ENCODE measurements at regions not wholly inside any gene's neighbourhood (a gene's known extent, or its start where the extent isn't known, plus 50 kb on each side); places are given as distances from the start of the nearest gene placed in this dataset.
"Not testable (repeated sequence)": the region's sequence is repeated elsewhere in the genome, so short reads cannot be mapped to it uniquely, and the experiment has no call there.

GRCh38 chr12:94841177-94841576 lies 162.3 kb downstream of the NDUFA12 start:
- Histone ChIP-seq H3K9me2 (ENCODE audit: insufficient read depth, low read length) (no peaks in the 10 kb centered on the region), H3K9ac (ENCODE audit: low read length) (no peak overlapping the region), H3K36me3 (ENCODE audit: insufficient read depth, low read length) (no peaks in the 10 kb centered on the region), H3K27ac (ENCODE audit: low read length) (no peak overlapping the region), H3K4me3 (ENCODE audit: low read length) (no peak overlapping the region), H3K4me2 (ENCODE audit: low read length) (no peak overlapping the region), H3F3A (ENCODE audit: insufficient read depth, low read length, poor library complexity, severe bottlenecking) (no peaks in the 10 kb centered on the region), H3K9me3 (ENCODE audit: low read length) (no peaks in the 10 kb centered on the region), H3K27me3 (ENCODE audit: insufficient read depth, low read depth, low read length) (no peaks in the 10 kb centered on the region), H3K79me2 (replicated peaks; ENCODE audit: insufficient read depth, low read length) (no peaks in the 10 kb centered on the region), H4K20me1 (ENCODE audit: insufficient read depth) (no peaks in the 10 kb centered on the region), H2AFZ (ENCODE audit: low read depth, low read length) (no peak overlapping the region)
- no peak for TF ChIP-seq MXI1 (conservative IDR thresholded peaks at IDR 0.05; ENCODE audit: poor library complexity, severe bottlenecking)
- no peak for TF ChIP-seq RAD21 (conservative IDR thresholded peaks at IDR 0.05)
- TF ChIP-seq EP300 (conservative IDR thresholded peaks at IDR 0.05; ENCODE audit: poor library complexity, severe bottlenecking): no peak
- no peak for TF ChIP-seq TAF1 (IDR thresholded peaks at IDR 0.05; ENCODE audit: low read depth)
- TF ChIP-seq POLR2AphosphoS5 (IDR thresholded peaks at IDR 0.05): no peak
- no peak for TF ChIP-seq REST (IDR thresholded peaks at IDR 0.05; ENCODE audit: borderline replicate concordance)
- TF ChIP-seq SMC3 (conservative IDR thresholded peaks at IDR 0.05; ENCODE audit: poor library complexity): no peak
- TF ChIP-seq, protein P1, sequence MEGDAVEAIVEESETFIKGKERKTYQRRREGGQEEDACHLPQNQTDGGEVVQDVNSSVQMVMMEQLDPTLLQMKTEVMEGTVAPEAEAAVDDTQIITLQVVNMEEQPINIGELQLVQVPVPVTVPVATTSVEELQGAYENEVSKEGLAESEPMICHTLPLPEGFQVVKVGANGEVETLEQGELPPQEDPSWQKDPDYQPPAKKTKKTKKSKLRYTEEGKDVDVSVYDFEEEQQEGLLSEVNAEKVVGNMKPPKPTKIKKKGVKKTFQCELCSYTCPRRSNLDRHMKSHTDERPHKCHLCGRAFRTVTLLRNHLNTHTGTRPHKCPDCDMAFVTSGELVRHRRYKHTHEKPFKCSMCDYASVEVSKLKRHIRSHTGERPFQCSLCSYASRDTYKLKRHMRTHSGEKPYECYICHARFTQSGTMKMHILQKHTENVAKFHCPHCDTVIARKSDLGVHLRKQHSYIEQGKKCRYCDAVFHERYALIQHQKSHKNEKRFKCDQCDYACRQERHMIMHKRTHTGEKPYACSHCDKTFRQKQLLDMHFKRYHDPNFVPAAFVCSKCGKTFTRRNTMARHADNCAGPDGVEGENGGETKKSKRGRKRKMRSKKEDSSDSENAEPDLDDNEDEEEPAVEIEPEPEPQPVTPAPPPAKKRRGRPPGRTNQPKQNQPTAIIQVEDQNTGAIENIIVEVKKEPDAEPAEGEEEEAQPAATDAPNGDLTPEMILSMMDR (IDR thresholded peaks at IDR 0.05; ENCODE audit: poor library complexity, severe bottlenecking): no peak

DNA sequence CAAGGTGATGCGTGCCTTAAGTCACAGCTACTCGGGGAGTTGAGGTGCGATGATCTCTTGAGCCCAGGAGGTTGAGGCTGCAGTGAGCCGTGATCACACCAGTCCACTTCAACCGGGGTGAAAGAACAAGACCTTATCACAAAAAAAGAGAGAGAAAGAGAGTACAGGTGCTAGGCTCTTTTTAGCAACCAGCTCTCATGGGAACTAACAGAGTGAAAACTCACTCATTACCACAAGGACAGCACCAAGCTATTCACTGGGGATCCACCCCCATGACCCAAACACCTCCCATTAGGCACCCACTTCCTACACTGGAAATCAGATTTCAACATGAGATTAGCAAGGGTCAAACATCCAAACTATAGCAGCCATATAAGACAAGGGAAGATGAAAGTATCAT lies 164.2 kb downstream of the NDUFA12 start:
- Histone ChIP-seq H3K79me2 (replicated peaks; ENCODE audit: insufficient read depth, low read length) (no peaks in the 10 kb centered on the region), H3K27ac (ENCODE audit: low read length) (no peak overlapping the region), H4K20me1 (ENCODE audit: insufficient read depth) (no peaks in the 10 kb centered on the region), H3K9me3 (ENCODE audit: low read length) (no peaks in the 10 kb centered on the region), H3K4me3 (ENCODE audit: low read length) (no peak overlapping the region), H3F3A (ENCODE audit: insufficient read depth, low read length, poor library complexity, severe bottlenecking) (no peaks in the 10 kb centered on the region), H3K9me2 (ENCODE audit: insufficient read depth, low read length) (no peaks in the 10 kb centered on the region), H2AFZ (ENCODE audit: low read depth, low read length) (no peak overlapping the region), H3K36me3 (ENCODE audit: insufficient read depth, low read length) (no peaks in the 10 kb centered on the region), H3K27me3 (ENCODE audit: insufficient read depth, low read depth, low read length) (no peaks in the 10 kb centered on the region), H3K9ac (ENCODE audit: low read length) (no peak overlapping the region), H3K4me2 (ENCODE audit: low read length) (no peak overlapping the region)
- TF ChIP-seq, protein P1 (IDR thresholded peaks at IDR 0.05; ENCODE audit: poor library complexity, severe bottlenecking): no peak
- no peak for TF ChIP-seq SMC3 (conservative IDR thresholded peaks at IDR 0.05; ENCODE audit: poor library complexity)
- TF ChIP-seq TAF1 (IDR thresholded peaks at IDR 0.05; ENCODE audit: low read depth): no peak
- no peak for TF ChIP-seq MXI1 (conservative IDR thresholded peaks at IDR 0.05; ENCODE audit: poor library complexity, severe bottlenecking)
- no peak for TF ChIP-seq POLR2AphosphoS5 (IDR thresholded peaks at IDR 0.05)
- TF ChIP-seq EZH2 (IDR thresholded peaks at IDR 0.05; ENCODE audit: borderline replicate concordance, insufficient read depth, low read length, poor library complexity, severe bottlenecking): no peak
- TF ChIP-seq EP300 (conservative IDR thresholded peaks at IDR 0.05; ENCODE audit: poor library complexity, severe bottlenecking): no peak
- TF ChIP-seq RAD21 (conservative IDR thresholded peaks at IDR 0.05): no peak
- no peak for TF ChIP-seq REST (IDR thresholded peaks at IDR 0.05; ENCODE audit: borderline replicate concordance)

DNA sequence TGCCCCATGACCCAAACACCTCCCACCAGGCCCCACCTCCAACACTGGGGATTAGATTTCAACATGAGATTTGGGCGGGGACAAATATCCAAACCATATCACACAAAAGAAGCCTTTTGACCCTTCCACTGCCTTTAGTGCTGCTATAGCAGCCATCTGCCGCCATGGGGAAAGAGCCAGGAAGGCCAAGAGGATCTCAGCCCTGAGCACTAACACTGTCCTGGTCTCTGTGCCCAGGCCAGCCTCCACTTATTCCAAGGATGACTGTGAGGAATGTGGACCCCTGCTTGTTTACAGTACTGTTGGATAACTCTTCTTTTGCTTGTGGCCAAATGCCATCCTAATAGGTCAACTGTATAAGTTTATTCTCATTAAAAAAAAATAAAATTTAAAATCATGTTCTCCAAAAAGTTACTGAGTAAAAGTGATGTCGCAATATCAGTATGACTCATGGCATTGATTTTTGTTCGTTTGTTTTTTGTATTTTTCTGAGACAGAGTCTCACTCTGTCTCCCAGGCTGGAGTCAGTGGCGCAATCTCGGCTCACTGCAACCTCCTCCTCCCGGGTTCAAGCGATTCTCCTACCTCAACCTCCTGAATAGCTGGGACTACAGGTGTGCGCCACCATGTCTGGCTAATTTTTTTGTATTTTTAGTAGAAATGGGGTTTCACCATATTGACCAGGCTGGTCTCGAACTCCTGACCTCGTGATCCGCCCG lies 166.4 kb downstream of the NDUFA12 start:
- not testable (repeated sequence) for H3K4me2 ChIP-seq (ENCODE audit: low read length); H3K4me3 ChIP-seq (ENCODE audit: low read length); H3K27me3 ChIP-seq (ENCODE audit: insufficient read depth, low read depth, low read length); H3K9ac ChIP-seq (ENCODE audit: low read length); H2AFZ ChIP-seq (ENCODE audit: low read depth, low read length); H4K20me1 ChIP-seq (ENCODE audit: insufficient read depth); H3F3A ChIP-seq (ENCODE audit: insufficient read depth, low read length, poor library complexity, severe bottlenecking); H3K36me3 ChIP-seq (ENCODE audit: insufficient read depth, low read length); H3K79me2 ChIP-seq (replicated peaks; ENCODE audit: insufficient read depth, low read length); H3K27ac ChIP-seq (ENCODE audit: low read length); H3K9me3 ChIP-seq (ENCODE audit: low read length); H3K9me2 ChIP-seq (ENCODE audit: insufficient read depth, low read length)
